ENCODE measurements at regions not wholly inside any gene's neighbourhood (a gene's known extent, or its start where the extent isn't known, plus 50 kb on each side); places are given as distances from the start of the nearest gene placed in this dataset.

DNA sequence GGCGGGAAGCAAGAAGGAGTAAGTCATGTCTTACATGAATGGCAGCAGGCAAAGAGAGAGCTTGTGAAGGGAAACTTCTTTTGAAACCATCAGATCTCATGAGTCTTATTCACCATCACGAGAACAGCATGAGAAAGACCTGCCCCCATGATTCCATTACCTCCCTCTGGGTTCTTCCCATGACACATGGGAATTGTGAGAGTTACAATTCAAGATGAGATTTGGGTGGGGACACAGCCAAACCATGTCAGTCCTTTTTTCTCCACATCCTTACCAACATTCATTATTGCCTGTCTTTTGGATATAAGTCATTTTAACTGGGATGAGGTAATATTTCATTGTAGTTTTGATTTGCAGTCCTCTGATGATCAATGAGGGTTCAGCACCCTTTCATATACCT, 81.0 kb downstream of the DIRAS3 start:
- Histone ChIP-seq H3K4me3 (replicated peaks in 1 of 3; ENCODE audit: insufficient read depth in 1 of 3, low read depth in 2 of 3, low read length in 3 of 3) (no peak overlapping the region), H3K27me3 (ENCODE audit: control insufficient read depth in 1 of 2, insufficient read depth in 2 of 2, low read length in 2 of 2) (no peaks in the 10 kb centered on the region), H3K79me2 (ENCODE audit: insufficient read depth, low read length) (no peaks in the 10 kb centered on the region), H3K36me3 (replicated peaks in 1 of 2; ENCODE audit: control insufficient read depth in 1 of 2, insufficient read depth in 2 of 2, low read length in 2 of 2) (no peaks in the 10 kb centered on the region), H4K20me1 (ENCODE audit: insufficient read depth, low read length) (no peaks in the 10 kb centered on the region), H3K4me1 (ENCODE audit: insufficient read depth, low read length) (no peaks in the 10 kb centered on the region), H2AFZ (ENCODE audit: low read length) (no peak overlapping the region), H3K27ac (ENCODE audit: extremely low read length, insufficient read depth, low read length) (no peak overlapping the region), H3K9ac (ENCODE audit: insufficient read depth, low read depth, low read length) (no peak overlapping the region), H3K9me3 (ENCODE audit: low read length) (no peaks in the 10 kb centered on the region), H3K4me2 (ENCODE audit: low read depth, low read length) (no peak overlapping the region)
- ChIA-PET POLR2A (no interaction called here), CTCF (ENCODE audit: low intra/inter-chr PET ratio, low total read pairs) (no interaction called here)
- intact Hi-C loops (cut with micrococcal nuclease; ENCODE audit: unreplicated experiment) (no loop called here), in situ Hi-C loops (cut with HindIII; ENCODE audit: extremely low pct_ligation_motif_present, low pct_unique_long_range_greater_than_20kb) (no loop called here)
- 15% methylated on average over 2 of the region's 2 CpGs for WGBS (ENCODE audit: low lambda C conversion rate)
- TF ChIP-seq NPAS2 (CRISPR knock-in tag; IDR thresholded peaks at IDR 0.05; ENCODE audit: borderline replicate concordance) (no peak), LCORL (IDR thresholded peaks at IDR 0.05) (no peak), LCORL (CRISPR knock-in tag; IDR thresholded peaks at IDR 0.05) (no peak), ZNF205 (CRISPR knock-in tag; IDR thresholded peaks at IDR 0.05) (no peak), MAF1 (CRISPR knock-in tag; IDR thresholded peaks at IDR 0.05; ENCODE audit: borderline replicate concordance) (no peak), ZMYM4 (CRISPR knock-in tag; IDR thresholded peaks at IDR 0.05) (no peak), ATRX (CRISPR knock-in tag; IDR thresholded peaks at IDR 0.05; ENCODE audit: borderline replicate concordance) (no peak), NR2F1 (CRISPR knock-in tag; IDR thresholded peaks at IDR 0.05) (no peak), FOXA1 (IDR thresholded peaks at IDR 0.05) (no peak), FOXA1 (CRISPR knock-in tag; IDR thresholded peaks at IDR 0.05) (no peak), ZNF121 (CRISPR knock-in tag; IDR thresholded peaks at IDR 0.05) (no peak), STAT5B (CRISPR knock-in tag; IDR thresholded peaks at IDR 0.05) (no peak)
- TF ChIP-seq, protein P1, sequence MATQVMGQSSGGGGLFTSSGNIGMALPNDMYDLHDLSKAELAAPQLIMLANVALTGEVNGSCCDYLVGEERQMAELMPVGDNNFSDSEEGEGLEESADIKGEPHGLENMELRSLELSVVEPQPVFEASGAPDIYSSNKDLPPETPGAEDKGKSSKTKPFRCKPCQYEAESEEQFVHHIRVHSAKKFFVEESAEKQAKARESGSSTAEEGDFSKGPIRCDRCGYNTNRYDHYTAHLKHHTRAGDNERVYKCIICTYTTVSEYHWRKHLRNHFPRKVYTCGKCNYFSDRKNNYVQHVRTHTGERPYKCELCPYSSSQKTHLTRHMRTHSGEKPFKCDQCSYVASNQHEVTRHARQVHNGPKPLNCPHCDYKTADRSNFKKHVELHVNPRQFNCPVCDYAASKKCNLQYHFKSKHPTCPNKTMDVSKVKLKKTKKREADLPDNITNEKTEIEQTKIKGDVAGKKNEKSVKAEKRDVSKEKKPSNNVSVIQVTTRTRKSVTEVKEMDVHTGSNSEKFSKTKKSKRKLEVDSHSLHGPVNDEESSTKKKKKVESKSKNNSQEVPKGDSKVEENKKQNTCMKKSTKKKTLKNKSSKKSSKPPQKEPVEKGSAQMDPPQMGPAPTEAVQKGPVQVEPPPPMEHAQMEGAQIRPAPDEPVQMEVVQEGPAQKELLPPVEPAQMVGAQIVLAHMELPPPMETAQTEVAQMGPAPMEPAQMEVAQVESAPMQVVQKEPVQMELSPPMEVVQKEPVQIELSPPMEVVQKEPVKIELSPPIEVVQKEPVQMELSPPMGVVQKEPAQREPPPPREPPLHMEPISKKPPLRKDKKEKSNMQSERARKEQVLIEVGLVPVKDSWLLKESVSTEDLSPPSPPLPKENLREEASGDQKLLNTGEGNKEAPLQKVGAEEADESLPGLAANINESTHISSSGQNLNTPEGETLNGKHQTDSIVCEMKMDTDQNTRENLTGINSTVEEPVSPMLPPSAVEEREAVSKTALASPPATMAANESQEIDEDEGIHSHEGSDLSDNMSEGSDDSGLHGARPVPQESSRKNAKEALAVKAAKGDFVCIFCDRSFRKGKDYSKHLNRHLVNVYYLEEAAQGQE (IDR thresholded peaks at IDR 0.05; ENCODE audit: borderline replicate concordance in 1 of 2, low read depth in 1 of 2, low read length in 2 of 2) = no peak
- TF ChIP-seq, protein P2, sequence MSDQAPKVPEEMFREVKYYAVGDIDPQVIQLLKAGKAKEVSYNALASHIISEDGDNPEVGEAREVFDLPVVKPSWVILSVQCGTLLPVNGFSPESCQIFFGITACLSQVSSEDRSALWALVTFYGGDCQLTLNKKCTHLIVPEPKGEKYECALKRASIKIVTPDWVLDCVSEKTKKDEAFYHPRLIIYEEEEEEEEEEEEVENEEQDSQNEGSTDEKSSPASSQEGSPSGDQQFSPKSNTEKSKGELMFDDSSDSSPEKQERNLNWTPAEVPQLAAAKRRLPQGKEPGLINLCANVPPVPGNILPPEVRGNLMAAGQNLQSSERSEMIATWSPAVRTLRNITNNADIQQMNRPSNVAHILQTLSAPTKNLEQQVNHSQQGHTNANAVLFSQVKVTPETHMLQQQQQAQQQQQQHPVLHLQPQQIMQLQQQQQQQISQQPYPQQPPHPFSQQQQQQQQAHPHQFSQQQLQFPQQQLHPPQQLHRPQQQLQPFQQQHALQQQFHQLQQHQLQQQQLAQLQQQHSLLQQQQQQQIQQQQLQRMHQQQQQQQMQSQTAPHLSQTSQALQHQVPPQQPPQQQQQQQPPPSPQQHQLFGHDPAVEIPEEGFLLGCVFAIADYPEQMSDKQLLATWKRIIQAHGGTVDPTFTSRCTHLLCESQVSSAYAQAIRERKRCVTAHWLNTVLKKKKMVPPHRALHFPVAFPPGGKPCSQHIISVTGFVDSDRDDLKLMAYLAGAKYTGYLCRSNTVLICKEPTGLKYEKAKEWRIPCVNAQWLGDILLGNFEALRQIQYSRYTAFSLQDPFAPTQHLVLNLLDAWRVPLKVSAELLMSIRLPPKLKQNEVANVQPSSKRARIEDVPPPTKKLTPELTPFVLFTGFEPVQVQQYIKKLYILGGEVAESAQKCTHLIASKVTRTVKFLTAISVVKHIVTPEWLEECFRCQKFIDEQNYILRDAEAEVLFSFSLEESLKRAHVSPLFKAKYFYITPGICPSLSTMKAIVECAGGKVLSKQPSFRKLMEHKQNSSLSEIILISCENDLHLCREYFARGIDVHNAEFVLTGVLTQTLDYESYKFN (CRISPR knock-in tag; conservative IDR thresholded peaks at IDR 0.05) = no peak
- DNase-seq (ENCODE audit: low spot score) = no peak
- FAIRE-seq = no peak
- no peak for ATAC-seq
- BruUV-seq (replicated peaks) = no TSS peak
